Esophagus squamous epithelium (tissue), 4 donors: ENCODE measurements at regions not wholly inside any gene's neighbourhood (a gene's known extent, or its start where the extent isn't known, plus 50 kb on each side); places are given as distances from the start of the nearest gene placed in this dataset.
"Not testable (repeated sequence)": the region's sequence is repeated elsewhere in the genome, so short reads cannot be mapped to it uniquely, and the experiment has no call there.

ENCODE experiments used
- CTCF ChIP-seq, 6 experiments: fragments of 450-650 bp in 4 of 6; fragments of 200-600 bp in 2 of 6; sonication (generic) in 2 of 6; IDR thresholded peaks; one replicate each; pipeline ENCODE4 v1.5.1; 2016 to 2019; ENCODE audit warnings: antibody characterized with exemption in 6 of 6, mild to moderate bottlenecking in 4 of 6, moderate library complexity in 4 of 6
- POLR2A ChIP-seq, 4 donors: fragments of 450-650 bp; IDR thresholded peaks; one replicate each; pipeline ENCODE4 v1.6.1; 2017; ENCODE audit warnings: antibody characterized with exemption in 4 of 4, mild to moderate bottlenecking in 4 of 4, moderate library complexity in 3 of 4

- TF ChIP-seq CTCF, POLR2A (IDR thresholded peaks at IDR 0.05): not testable (repeated sequence)
Observed at GRCh38 chr16:46389561-46390041, 231.6 kb downstream of the SHCBP1 start.
